Left cardiac atrium (tissue), 4 donors: ENCODE measurements at regions not wholly inside any gene's neighbourhood (a gene's known extent, or its start where the extent isn't known, plus 50 kb on each side); places are given as distances from the start of the nearest gene placed in this dataset.

Experiments
- ATAC-seq, 2 donors: fragments of 200-7000 bp; cut with Tn5 transposase; one replicate each; pipeline ENCODE4 v1.9.1; 2020; ENCODE audit warnings: mild to moderate bottlenecking in 2 of 2, moderate library complexity in 2 of 2
- DNase-seq: peaks from one replicate; pipeline ENCODE4 v3.0.0-alpha.2; 2020
- intact Hi-C, 2 donors: fragments of 100-400 bp; cut with DNase I; formaldehyde crosslinking; loops; one replicate each; pipeline versions ENCODE4 v1.14.1 to v1.15.1; 2022 to 2023
- donor health status: DM: no; HTN: yes; CAD: no.
- donor health status: DM: no; HTN: yes; CAD: no; lungs with severe emphysema.
- donor health status: DM: yes; HTN: yes; CAD: no.
- donor health status: Dilated cardiomyopathy.

GRCh38 chr7:109094-109493 is 83.3 kb upstream of the FAM20C start:
- DNase-seq, result no peak
- ATAC-seq, result peak; percentile 27 to 37

DNA sequence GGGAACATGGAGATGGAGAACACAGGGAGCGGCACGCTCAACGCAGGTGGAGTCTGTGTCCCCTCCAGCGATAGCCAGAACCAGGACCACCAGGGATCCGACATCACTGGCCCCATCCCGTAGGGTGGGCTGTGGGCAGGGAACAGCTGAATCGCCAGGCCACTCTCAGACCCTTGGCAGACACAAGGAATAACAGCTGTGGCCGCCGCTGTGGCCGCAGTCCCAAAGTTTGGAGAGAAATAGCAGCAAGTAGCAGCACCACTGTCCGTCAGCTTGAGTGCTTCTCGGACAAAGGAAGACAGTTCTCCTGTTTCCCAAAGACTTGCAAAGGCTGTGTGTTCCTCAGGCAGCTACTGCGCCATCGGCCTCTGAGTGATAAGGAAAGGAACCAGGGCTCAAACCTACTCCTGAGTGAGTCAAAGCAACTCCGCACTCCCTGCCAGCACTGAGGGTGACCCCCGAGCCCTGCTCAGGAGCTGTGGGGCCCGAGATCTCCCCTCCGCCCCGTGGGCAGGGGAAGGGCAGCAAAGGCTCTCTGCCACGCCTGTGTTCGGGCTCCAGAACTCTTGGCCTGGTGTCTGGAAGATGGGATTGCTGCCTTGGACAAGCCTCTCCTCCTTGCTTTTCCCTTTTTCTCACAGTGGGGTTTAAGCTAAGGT is 82.3 kb upstream of the FAM20C start:
- peak; percentile 15 to 25 for ATAC-seq
- no peak for DNase-seq
- intact Hi-C loops, result no loop called here

More at GRCh38 chr7:109094-109493, 83.3 kb upstream of the FAM20C start:
- intact Hi-C loops, result no loop called here

- intact Hi-C loops, result no loop called here
- no peak for DNase-seq
- no peak for ATAC-seq
Measured at GRCh38 chr7:110557-111232, 81.7 kb upstream of the FAM20C start.

GRCh38 chr7:111591-111990 is 80.8 kb upstream of the FAM20C start:
- intact Hi-C loops, result no loop called here
- DNase-seq (no peak), ATAC-seq (no peak)

DNA sequence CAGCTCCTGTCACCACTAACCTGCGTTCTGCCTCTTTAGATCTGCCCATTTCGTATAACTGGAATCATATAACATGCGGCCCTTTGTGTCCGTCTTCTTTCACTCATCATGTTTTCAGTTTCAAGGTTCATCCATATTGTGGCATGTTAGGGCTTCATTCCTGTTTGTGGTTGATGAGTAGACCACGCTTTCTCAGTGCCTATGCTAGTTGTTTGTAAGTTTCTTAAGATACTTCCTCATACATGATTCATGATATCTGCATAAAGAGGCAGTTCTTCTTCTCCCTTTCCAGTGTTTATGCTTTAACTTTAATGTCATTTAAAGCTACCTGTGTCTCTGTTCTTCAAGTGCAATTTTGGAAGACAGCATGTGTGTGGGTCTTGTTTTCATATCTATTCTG is 79.5 kb upstream of the FAM20C start:
- ATAC-seq (no peak), DNase-seq (no peak)
- intact Hi-C loops, result no loop called here

GRCh38 chr7:115274-115911 is 77.0 kb upstream of the FAM20C start:
- peak; percentile 36 to 57 for ATAC-seq
- intact Hi-C loops, result no loop called here
- DNase-seq, result no peak

GRCh38 chr7:116188-116981 is 76.0 kb upstream of the FAM20C start:
- intact Hi-C loops, result no loop called here
- no peak for DNase-seq
- no peak for ATAC-seq

- DNase-seq (no peak), ATAC-seq (no peak)
- intact Hi-C loops, result no loop called here
Measured at GRCh38 chr7:117836-118614, 74.3 kb upstream of the FAM20C start.

DNA sequence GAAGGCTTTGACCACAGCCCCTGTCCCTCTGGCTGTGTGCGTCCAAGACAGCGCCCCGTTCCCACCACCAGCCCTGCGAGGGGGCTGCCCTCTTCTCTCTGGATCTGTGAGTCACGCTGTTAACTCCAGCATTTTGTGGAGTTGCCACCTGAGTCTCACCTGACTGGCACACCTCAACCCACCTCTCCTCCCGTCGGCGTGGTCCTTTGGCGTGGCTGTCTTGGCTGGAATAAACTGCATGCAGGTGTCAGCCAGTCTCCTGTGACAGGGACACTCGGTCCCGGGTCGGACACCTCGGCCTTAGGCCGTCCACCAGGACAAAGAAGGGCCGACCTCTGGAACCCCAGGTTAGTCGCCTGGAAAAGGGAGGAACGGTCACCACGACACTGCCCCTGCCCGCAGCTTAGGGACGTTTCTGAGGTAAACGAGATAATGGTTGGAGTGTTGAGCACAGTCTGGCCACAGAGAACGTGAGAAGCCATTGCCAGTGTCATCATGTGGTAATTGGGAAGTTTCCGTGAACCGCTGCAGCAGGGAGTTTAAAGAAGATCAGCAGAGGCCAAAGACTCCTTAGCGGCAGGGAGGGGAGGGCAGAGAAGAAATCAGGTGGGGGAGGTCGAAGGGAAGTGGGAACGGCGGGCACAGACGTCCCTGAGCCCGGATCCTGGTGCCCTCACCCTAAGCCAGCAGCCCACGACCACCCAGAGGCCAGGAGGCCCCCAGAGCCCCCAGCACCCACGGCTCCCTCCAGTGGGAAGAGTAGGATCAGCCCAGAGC is 73.6 kb upstream of the FAM20C start:
- intact Hi-C loops, result no loop called here
- ATAC-seq, result peak; percentile 6 to 13
- no peak for DNase-seq

- intact Hi-C loops, result no loop called here
- no peak for DNase-seq
- peak; percentile 62 to 65 for ATAC-seq
Measured at GRCh38 chr7:119392-120163, 72.8 kb upstream of the FAM20C start.

DNA sequence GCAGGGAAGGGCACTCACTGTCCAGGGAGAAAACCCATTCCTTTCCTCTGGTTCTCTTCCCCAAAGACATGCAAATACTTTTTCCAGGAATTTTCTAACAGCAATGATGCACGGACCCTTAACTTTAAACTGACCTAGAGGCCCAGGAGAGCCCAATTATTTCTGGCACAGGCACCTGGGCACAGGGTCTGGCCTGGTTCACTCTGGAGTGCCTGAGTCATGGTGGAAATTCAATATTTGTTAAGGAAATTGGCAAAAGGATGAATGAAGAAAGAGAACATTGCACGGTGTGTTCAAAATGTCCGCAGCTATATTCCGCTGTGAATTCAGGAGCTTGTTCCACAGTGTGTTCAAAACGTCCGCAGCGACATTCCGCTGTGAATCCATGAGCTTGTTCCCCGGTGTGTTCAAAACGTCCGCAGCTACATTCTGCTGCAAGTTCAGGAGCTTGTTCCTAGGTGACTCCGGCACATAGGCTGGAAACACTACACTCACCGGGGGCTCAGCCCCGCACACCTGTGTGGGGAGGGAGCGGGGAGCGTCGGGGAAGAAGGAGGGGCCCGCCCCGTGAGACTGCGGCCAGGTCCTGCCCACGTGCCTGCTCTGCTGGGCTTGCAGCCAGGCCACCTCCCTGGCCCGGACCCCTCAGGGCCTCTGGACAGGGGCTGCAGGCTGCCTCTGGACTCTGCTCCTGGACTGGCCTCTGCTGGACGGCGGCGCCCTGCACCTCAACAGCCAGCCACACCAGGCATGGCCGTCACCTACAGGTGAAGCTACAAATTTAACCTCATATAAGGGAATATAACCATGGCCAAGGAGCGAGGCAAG is 72.0 kb upstream of the FAM20C start:
- no peak for DNase-seq
- intact Hi-C loops, result no loop called here

DNA sequence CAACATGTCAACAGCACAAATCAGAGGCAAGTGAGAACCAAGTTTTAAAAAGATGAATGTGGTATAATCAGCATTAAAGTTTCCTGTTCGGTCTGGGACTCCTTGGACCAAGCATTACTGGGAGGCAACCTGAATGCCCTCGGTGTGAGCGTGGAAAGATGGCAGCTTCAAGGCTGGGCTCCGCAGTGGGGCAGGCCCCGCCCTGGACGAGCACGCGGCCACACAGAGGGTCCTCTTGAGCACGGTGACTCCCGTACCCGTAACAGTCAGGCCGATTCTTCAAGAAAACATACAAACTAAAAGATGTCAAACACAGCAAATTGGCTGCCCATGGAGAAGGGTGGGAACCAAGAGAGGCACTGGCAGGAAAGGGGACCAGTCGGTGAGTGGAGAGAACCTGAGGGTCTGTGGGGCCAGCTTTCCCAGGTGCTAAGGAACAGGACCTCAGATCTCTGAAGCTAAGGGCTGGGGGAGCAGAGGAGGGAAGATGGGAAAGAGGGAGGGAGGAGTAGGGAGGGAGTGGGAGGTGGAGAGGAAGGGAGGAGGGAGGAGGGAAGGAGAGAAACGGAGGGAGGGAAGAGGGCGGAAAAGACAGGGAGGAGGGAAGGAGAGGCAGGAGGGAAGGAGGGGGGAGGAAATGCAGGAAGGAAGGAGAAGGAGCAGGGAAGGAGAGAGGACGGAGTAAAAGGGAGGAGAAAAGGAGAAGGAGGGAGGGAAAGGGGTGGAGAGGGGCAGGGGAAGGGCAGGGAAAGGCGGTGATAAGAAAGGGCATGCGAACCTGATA is 71.2 kb upstream of the FAM20C start:
- intact Hi-C loops, result no loop called here
- DNase-seq, result no peak
- peak in 1 of 2 donors; percentile 9 for ATAC-seq

More for the DNA sequence above, 72.0 kb upstream of the FAM20C start:
- no peak for ATAC-seq

- no peak for ATAC-seq
Measured at GRCh38 chr7:123237-123636, 69.1 kb upstream of the FAM20C start.

GRCh38 chr7:124130-124949 is 68.0 kb upstream of the FAM20C start:
- DNase-seq, result no peak
- intact Hi-C loops, result no loop called here
- ATAC-seq, result no peak

More at GRCh38 chr7:123237-123636, 69.1 kb upstream of the FAM20C start:
- intact Hi-C loops, result no loop called here
- DNase-seq, result no peak

GRCh38 chr7:125061-125475 is 67.3 kb upstream of the FAM20C start:
- ATAC-seq (no peak), DNase-seq (no peak)
- intact Hi-C loops, result no loop called here
